BE2C (cell line): ENCODE measurements at regions not wholly inside any gene's neighbourhood (a gene's known extent, or its start where the extent isn't known, plus 50 kb on each side); places are given as distances from the start of the nearest gene placed in this dataset.

Experiments
- DNase-seq: peaks from one replicate; pipeline ENCODE4 v3.0.0-alpha.2; 2020
- H3K27me3 ChIP-seq: fragments of 250-450 bp; sonication (Bioruptor Pico); 2 replicates; pipeline ENCODE4 v1.5.1; 2020; ENCODE audit warnings: mild to moderate bottlenecking
- H3K36me3 ChIP-seq: fragments of 250-450 bp; sonication (Bioruptor Pico); 2 replicates; pipeline ENCODE4 v1.5.1; 2020; ENCODE audit warnings: mild to moderate bottlenecking
- H3K4me1 ChIP-seq: fragments of 250-450 bp; sonication (Bioruptor Pico); 2 replicates; pipeline ENCODE4 v1.5.1; 2020
- H3K4me3 ChIP-seq: 2 replicates; pipeline ENCODE4 v1.5.1; 2011; ENCODE audit warnings: low read depth, low read length
- H3K9me3 ChIP-seq: fragments of 250-450 bp; sonication (Bioruptor Pico); 2 replicates; pipeline ENCODE4 v1.5.1; 2020
- CTCF ChIP-seq: IDR thresholded peaks from 2 replicates; pipeline ENCODE4 v1.5.1; 2012; ENCODE audit warnings: mild to moderate bottlenecking, low read depth, low read length

GRCh38 chr7:35551321-35552081, 143.4 kb downstream of the HERPUD2 start:
- Histone ChIP-seq H3K4me3 (no peak overlapping the region), H3K27me3 (no peaks in the 10 kb centered on the region), H3K4me1 (no peaks in the 10 kb centered on the region), H3K9me3 (no peaks in the 10 kb centered on the region), H3K36me3 (no peaks in the 10 kb centered on the region)
- peak; percentile 9; the same call in 1 of the 2 replicates for TF ChIP-seq CTCF
- DNase-seq = no peak

GRCh38 chr7:35550831-35551230, 144.1 kb downstream of the HERPUD2 start:
- Histone ChIP-seq H3K27me3 (no peaks in the 10 kb centered on the region), H3K9me3 (no peaks in the 10 kb centered on the region)
- no peak for DNase-seq

GRCh38 chr7:35549781-35550180, 145.2 kb downstream of the HERPUD2 start:
- Histone ChIP-seq H3K4me3 (no peak overlapping the region), H3K4me1 (no peaks in the 10 kb centered on the region), H3K27me3 (no peaks in the 10 kb centered on the region), H3K9me3 (no peaks in the 10 kb centered on the region), H3K36me3 (no peaks in the 10 kb centered on the region)
- no peak for TF ChIP-seq CTCF
- DNase-seq = no peak

More at GRCh38 chr7:35550831-35551230, 144.1 kb downstream of the HERPUD2 start:
- H3K4me3 ChIP-seq = no peak overlapping the region
- no peaks in the 10 kb centered on the region for H3K36me3 ChIP-seq
- TF ChIP-seq CTCF = no peak
- H3K4me1 ChIP-seq = no peaks in the 10 kb centered on the region

- no peak overlapping the region for H3K4me3 ChIP-seq
- no peak for DNase-seq
- no peaks in the 10 kb centered on the region for H3K36me3 ChIP-seq
- no peak for TF ChIP-seq CTCF
- H3K4me1 ChIP-seq = no peaks in the 10 kb centered on the region
- no peaks in the 10 kb centered on the region for H3K27me3 ChIP-seq
- no peaks in the 10 kb centered on the region for H3K9me3 ChIP-seq
These were observed 146.6 kb downstream of the HERPUD2 start for GRCh38 chr7:35548291-35548690.

GRCh38 chr7:35546691-35547429, 148.1 kb downstream of the HERPUD2 start:
- no peak overlapping the region for H3K4me3 ChIP-seq
- no peak for DNase-seq
- no peaks in the 10 kb centered on the region for H3K9me3 ChIP-seq
- TF ChIP-seq CTCF = no peak
- no peaks in the 10 kb centered on the region for H3K36me3 ChIP-seq
- no peaks in the 10 kb centered on the region for H3K27me3 ChIP-seq
- no peaks in the 10 kb centered on the region for H3K4me1 ChIP-seq

- Histone ChIP-seq H3K9me3 (no peaks in the 10 kb centered on the region), H3K27me3 (no peaks in the 10 kb centered on the region), H3K36me3 (no peaks in the 10 kb centered on the region), H3K4me1 (no peaks in the 10 kb centered on the region), H3K4me3 (no peak overlapping the region)
- TF ChIP-seq CTCF = no peak
- DNase-seq = no peak
These were observed 149.1 kb downstream of the HERPUD2 start for GRCh38 chr7:35545831-35546230.
